HS-5 (cell line): ENCODE measurements at regions not wholly inside any gene's neighbourhood (a gene's known extent, or its start where the extent isn't known, plus 50 kb on each side); places are given as distances from the start of the nearest gene placed in this dataset.

ENCODE experiments used
- DNase-seq: peaks from one replicate; pipeline ENCODE4 v3.0.0-alpha.2; 2012; ENCODE audit warnings: low read depth

DNA sequence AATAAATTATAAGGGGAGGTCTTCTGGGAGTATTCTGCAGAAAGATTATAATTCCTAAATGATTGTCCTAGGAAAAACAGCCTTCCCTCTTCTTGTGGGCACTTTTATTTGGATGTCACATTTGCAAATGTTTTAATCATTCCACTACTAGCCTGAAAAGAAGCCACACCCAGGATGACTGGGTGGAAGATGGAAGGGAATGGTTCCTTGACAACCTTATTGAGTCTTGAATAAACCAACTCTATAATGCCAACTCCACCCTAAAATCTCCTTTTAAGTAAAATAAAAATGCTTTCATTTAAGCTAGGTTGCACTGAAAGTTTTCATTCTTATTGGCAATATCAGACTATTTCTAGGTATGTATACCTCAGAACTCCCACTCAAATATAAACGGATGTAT, 494.6 kb downstream of the RFC3 start:
- no peak for DNase-seq

DNA sequence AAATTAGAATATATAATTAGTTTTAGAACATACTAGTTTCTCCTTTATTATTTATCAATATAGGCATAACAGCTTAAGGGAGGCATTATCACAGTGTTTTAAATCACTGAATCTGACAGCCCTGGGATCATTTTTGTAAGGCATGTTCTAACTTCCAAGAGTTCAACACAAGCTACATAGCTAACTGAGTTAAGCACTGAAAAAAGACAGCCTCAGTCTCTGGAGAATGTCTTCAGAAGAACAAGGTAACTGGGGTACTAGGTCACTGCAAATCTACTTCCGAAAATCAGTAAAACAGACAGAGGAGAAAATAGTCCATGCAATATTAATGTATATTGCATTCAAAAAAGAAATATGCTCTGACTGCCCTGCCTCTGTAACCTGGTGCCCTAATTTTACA, 502.1 kb downstream of the RFC3 start:
- no peak for DNase-seq

DNA sequence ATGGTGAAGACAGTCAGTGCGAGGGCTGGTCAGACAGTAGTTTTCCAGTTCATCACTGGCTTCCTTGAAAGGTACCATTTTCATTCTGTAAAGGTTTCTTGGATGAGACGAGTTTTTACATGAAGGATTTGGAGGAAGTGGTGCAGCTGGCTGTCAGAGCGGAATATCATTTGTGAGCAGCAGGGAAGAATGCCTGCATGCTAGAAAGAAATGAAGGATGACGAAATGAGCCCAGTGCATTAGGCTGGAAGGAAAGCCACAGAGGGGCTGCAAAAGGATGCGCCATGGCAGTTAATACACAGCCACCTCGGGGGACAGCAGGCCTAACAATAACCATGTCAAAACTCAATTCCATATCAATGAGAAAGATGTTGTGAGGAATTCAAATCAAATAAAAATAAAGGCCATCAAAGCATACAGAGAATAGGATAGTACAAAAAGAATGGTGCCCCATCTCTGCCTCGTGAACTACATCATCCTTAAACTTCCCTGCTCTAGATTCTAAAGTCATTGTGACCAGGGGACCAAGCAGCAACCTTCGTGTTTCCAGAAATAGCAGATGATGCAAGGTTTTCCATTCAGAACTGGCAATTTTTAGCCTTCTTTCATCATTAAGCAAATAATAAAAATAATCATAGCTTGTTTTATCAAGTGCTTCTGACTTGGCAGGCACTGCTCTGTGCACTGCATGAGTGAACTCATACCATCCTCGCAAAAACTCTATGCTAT, 504.2 kb downstream of the RFC3 start:
- no peak for DNase-seq

DNA sequence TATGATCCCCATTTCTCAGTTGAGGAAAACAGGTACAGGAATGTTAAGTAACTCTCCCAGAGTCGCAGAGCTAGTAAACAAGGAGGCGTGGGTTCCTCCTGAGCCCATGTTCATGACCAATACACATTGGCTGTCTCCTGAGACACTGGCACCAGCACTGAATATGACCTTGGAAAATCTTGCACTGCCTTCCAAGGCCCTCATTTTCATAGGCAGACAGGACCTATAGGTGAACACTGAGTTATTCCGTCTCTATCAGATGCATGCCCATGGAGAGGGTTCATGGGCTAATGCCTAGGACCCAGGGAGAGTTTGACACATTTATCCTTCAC, 504.8 kb downstream of the RFC3 start:
- DNase-seq, result no peak

DNA sequence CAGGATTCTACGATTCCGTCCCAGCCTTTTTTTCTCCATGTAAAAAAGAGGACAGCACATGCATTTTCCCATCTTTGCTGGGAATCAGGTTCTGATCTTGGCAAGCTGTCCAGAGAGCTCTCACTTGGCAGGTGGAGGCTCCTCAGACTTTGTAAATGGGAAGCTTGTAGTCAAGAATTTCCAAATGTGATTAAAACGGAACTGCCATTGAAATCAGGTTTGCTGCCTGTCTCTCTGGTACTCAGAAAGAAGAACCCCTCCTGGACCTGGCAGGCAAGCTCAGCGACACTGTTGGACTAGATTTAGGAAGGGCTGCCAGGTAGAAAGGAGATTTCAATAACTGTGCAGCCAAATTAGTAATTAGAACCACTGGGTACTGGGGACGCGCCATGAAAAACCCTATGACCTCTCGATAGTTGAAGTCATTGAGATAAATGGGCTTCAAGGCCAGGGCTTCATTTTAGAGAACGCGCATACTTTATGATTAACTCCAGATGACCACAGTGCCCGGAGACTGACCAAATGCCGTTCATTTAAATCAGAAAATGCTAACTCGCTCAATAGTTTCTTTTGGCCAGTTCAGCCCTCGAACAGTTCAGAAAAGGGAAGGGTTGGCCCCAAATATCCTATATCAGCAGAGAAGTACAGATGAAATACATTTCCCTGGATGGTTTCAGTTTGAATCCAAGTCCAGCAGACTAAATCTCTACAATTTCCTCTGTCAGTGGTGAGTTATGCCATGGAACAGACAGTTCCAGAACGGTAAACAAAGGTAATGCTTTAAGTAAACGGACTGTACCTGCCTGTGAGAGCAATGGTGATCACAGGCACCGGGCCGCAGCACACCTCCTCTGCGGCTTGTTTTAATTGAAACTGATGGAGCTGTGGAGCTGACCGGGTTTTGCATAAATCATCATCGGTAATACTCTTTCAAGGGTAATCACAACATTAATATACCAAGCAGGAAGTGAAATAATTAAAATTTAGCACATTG, 517.4 kb downstream of the RFC3 start:
- DNase-seq, result no peak

DNA sequence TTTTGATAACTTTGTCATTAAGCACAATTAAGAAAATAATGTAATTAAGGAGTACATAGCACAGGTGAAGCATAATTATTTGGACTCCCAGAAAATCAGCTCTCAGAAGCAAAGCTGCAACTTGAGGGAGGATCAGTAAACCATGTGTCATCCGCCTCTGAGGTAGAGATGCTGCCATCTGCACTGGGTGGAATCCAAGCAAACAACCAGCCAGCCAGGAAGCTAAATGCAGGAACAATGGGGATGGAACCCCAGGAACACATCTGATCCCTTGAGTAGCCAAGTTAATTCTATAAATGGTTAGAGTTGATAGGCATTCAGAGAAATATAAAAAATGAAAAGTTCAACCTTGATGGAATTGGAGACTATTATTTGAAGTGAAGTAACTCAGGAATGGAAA, 520.2 kb downstream of the RFC3 start:
- no peak for DNase-seq

DNA sequence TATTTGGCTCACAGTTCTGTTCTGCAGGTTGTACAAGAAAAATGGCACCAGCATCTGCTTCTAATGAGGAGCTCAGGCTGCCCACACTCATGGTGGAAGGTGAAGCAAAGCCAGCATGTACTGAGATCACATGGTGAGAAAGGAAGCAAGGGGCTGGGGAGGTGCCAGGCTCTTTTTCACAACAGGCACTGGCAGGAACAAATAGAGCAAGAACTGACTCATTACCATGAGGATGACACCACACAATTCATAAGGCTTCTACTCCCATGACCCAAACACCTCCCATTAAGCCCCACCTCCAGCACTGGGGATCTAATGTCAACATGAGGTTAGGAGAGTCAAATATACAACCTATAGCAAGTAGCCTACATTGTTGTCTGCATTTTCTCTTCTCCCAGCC, 522.6 kb downstream of the RFC3 start:
- DNase-seq, result no peak

DNA sequence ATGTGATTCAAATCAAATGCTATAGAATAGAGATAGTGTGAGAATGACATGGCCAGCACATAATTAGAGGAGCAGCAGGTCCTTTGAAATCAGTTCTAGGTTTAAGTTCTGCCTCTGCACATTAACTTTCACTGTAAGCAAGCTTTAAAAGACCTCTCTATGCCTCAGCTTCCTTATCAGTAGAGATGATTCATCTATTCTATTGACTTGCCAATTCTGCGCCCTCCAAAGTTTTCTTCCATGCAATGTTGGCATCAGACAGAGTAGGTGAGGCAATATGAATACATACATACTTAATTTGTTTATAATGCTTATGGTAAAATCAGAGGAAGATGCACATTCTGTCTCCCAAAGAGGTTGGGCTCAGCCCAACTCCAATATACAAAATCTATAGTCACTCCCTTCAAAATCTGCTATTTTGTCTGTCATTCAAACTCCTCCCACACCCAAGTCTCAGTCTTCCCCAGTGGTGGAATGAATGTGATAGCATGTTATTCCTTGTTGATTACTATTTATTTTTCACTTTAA, 525.5 kb downstream of the RFC3 start:
- no peak for DNase-seq

DNA sequence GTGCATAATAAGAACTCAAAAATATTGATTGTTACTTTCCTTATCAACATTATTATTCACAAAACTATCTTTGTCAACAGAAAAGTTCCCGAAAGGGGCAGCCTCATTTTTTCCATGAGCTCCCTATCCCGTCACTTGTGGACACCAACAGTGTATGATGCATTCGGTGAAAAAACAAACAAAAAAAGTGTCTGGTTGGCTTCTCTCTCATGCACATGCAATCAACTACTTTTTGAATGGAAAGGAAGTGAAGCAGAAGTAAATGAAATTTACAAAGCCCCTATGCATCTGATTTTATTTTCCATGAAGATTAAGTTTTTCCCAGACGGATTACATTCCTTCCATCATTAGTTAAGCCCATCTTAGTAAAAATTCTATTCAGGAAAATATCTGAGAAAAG, 526.9 kb downstream of the RFC3 start:
- DNase-seq, result no peak

DNA sequence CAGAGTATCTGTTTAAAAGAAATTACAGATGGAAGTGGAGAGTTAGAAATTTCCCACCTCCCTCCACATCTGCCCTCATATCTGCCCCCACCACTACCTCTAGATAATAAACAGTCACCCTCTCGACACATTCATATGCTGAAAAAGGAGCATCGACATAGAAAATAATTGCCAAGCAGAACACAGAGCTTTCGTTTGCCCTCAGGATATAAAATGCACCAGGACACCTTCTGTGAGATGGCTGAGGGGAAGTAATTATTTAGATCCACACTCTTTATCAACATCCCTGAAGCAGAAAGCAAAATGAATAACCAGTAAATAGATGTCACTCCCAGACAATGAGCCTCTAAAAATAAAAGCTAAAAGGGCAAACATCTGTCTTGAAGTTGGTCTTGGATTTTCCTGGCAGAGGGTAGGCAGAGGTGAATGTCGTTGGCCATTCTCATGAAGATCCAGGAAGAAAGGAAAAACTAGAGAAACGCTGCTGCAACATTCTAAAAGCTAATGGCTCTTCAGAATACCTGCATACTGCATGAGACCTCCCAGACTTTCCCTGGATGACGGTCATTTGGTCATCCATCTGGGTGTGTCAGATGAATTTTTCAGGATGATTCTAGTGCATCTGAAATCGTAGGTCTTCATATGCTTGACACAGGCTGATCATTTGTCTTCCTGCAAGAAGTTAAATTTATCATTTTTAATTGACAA, 527.5 kb downstream of the RFC3 start:
- no peak for DNase-seq

DNA sequence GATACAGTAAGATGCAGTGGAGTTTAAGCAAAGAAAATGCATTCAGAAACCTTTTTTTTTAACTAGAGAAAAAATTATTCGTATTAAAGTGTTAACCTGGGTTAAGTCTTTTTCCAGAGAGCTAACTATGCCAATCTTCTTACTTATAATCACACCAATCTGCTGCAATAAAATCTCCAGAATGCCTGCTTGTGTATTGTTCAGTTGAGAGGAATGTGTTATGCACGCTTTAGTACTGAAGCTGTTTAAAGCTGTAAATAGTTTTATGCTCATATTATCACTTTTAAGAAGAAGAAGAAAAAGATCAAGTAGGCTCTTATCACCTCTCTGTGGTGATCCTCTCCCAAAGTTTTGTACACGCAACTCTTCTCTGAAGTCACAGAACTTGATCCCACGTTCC, 528.7 kb downstream of the RFC3 start:
- DNase-seq, result no peak

DNA sequence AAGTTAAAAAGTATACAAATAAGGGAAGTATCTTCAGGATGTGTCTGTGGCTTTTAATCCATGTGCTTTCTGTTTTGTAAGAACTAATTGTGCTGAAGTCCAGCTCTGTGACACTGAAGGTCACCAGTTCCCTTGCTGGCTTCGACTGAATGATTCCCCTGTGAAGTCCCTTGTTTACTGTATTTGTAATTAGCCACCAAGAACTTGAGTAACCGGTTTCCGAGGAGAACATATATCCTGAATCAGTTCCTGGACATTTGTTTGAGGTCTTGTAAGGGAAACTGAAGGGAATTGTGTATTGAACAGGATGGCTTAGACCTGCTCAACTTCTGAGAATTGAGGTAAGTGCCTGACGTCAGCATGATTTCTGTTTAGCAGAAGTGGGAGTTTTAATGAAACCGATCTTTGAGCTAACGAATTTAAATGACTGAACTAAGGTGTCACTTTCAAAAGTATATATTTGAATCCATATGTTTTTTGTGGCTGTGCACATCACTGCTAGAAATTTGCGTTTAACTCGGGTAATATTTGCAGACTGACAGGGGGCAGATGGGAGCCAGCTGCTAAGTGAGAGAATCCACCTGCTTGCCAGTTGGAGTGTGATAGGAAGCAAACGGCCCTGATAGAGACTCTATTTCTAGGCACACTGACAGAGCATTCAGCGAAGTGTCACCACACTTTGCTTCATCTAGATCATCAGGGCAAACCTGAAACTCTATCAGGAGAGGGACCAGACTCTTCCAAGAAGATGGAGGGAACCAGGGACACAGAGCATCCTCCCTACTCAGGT, 530.0 kb downstream of the RFC3 start:
- DNase-seq, result no peak

DNA sequence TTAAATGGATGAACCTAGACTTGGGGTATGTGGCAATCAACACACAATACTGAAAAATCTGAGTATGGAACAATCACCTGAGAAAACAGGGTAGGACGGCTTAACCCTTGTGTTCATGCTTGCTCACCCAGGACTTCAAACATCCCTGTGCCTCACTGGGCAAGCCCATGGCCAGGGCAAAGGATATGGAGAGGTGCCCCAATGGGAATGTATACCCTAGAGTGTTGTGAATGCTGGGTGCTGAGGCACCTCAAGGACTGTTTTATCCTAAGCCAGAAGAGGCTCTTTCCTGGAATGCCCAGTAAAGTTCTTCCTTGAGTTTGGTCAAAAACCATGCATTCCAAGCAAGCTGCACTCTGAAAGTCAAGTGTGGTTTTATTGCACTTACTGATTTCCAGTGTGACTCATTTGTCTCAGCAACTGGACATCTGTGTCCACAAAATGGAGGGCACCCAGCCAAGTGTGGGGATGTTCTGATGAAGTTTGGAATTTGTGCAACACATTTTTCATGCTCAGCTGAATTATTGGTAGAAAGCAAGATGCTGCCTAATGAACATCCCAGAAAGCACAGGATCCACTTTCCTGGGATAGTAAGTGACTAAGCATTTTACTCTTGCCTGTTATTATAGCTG, 531.3 kb downstream of the RFC3 start:
- DNase-seq, result peak; percentile 81

DNA sequence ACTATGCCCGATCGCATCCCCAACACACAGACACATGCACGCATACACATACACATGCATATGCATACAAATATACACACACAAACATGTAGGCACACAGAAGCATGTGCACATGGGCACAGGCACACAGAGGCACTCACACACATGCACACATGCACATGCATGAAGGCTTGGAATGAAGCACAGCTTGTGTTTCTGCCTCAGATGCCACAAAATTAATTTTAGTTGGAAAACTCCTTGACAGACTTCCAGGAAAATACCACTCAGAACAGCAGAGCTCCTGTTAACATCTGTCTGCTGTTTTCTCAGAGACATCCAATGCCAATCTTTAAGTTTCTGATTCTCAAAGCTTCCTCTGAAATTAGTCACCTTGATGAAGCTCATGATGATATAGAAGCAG, 532.7 kb downstream of the RFC3 start:
- DNase-seq, result no peak

DNA sequence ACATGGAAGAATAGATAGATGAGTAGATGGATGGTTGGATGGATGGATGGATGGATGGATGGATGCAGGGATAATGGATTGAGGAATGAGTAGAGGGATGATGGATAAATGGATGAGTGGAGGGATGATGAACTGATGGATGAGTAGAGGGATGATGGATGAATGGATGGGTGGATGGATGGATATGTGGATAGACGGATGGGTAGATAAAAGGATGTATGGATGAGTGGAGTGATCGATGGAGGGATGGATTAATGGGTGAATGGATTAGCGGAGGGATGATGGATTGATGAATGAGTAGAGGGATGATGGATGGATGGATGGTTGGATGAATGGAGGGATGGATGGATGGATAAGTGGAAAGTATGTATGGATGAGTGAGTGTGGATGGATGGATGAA, 533.2 kb downstream of the RFC3 start:
- no peak for DNase-seq

DNA sequence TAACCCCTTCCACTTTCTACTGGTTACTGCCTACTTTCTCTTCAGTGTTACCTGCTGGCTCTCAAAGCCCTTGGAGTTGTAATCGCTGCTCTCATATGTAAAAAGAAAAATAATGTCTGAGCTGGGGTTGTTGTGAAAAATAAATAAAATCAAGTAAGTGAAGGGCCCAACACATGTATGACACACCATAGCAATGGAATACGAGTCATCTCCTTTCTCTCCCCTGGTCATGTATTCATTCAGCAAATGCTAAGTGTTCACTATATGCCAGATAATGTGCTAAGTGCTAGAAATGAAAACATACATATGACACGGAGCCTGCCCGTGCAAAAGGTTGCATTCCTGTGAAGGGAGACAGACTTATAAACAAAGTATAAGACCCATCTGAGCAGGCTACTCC, 535.0 kb downstream of the RFC3 start:
- DNase-seq, result no peak

DNA sequence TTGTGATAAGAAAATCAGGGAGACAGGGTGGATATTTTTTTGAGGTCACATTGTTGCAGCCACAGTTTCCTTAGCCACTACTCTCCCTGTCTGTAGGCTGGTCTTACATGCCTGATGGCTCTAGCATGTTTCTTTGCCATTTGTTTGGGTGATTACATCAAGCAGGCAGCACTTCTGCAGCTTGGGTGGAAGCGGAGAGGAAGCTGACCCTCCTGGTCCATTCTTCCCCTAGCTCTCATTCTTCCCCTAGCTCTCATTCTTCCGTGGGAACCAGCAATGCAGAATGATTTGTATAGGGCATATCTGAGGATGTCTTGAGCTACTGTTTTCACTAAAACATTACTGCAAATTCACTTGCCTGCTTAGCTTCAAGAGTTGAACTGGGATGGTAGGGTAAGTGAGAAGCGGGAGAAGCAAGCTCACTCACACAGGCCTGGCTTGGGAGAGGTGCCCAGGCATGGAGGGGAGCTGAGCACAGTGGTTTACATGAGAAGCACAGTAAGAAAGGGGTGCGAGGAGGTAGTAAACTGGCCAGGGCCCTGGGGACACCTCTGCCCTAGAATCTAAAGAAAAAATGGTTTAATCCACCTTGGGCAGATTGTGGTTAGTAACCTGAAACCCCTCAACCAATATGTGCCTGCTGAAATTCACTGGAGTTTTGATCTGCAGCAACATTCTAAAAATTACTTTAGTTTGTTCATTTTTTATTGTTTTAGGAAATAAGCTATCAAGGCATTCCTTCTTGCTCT, 538.9 kb downstream of the RFC3 start:
- DNase-seq, result no peak

DNA sequence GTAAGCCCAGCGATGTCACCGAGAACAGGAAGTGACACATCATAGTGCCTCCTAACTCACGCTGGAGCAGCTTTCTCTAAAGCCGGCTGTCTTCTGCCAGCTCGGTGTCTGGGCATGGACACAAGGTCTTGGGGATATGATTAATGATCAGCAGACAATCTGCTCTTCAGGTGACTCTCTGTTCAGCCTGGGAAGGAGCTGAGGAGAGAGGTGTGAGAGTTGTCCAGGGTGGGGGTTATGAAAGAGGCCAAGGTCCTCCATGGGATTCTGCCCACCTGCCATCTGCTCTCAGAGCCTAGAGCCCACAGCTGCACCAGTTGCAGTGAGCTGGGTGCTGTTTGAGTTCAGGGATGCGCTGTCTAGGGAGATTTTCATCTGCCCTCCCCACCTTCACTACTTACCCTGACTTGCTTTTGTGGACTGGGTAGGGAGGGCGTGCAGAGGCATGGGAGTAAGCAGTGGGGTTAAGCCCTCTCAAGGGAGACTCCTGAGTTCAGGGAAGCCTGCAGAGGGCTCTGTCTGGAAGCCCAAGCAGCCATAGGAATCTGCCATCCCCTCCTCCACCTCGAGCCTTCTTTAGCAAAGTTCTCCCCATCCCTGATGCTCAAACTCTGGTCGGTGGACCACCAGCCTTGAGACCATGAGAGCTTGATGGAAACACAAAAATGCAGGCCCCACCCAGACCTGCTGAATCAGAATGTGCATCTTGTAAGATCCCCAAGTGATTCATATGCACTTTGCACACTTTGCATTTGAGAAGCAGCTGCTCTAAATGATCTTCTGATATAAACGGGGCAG, 539.7 kb downstream of the RFC3 start:
- peak; percentile 28 for DNase-seq

DNA sequence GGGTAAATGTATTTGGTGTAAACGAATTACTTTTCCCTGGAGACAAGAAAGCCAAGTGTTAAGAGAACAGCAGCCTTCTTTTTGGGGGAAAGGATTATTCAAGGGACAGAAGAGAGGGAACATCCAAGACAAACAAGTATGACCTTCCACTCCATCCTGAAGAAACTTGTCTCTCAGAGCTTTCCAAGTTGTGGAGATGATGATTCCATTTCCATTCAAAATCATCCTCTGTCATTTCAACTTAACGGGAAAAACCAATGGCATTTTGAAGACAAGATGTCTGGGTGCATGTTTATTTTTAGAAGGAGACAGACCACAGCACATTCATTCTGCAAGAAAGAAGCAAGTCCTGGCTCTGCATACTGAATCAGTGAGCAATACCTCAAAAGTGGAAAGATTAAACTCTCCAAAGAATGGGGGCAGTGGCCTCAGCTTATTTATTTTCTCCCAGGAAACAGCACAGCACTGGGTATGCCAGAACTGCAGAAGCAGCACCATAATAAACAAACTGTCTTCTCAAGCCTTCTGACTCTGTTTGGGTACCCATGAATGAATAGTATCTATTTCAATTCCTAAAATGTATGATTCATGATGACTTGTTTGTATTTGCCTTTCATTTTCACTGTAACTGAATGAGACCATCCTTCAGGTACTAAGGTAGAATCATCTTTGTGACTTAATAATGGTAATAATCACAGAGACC, 541.0 kb downstream of the RFC3 start:
- no peak for DNase-seq
